Duodenal mucosa (tissue), 2 donors: ENCODE measurements at regions not wholly inside any gene's neighbourhood (a gene's known extent, or its start where the extent isn't known, plus 50 kb on each side); places are given as distances from the start of the nearest gene placed in this dataset.

Experiments used
- H3K27ac ChIP-seq: one replicate; pipeline ENCODE4 v1.7.0; 2013; ENCODE audit warnings: low read depth, low read length
- H3K27me3 ChIP-seq, 2 donors: one replicate each; pipeline ENCODE4 v1.7.0; 2013; ENCODE audit warnings: low read length in 2 of 2, control low read depth in 1 of 2; ENCODE audit not compliant: insufficient read depth in 2 of 2, control insufficient read depth in 1 of 2
- H3K36me3 ChIP-seq, 2 donors: one replicate each; pipeline ENCODE4 v1.7.0; 2013; ENCODE audit warnings: low read length in 2 of 2, control low read depth in 1 of 2; ENCODE audit not compliant: insufficient read depth in 2 of 2, control insufficient read depth in 1 of 2
- H3K4me1 ChIP-seq, 2 donors: one replicate each; pipeline ENCODE4 v1.7.0; 2013; ENCODE audit warnings: low read length in 2 of 2, control low read depth in 1 of 2; ENCODE audit not compliant: insufficient read depth in 2 of 2, control insufficient read depth in 1 of 2
- H3K4me3 ChIP-seq, 2 donors: one replicate each; pipeline ENCODE4 v1.7.0; 2013; ENCODE audit warnings: low read length in 2 of 2, low read depth in 1 of 2
- H3K9ac ChIP-seq, 2 donors: one replicate each; pipeline ENCODE4 v1.7.0; 2013; ENCODE audit warnings: low read length in 2 of 2, low read depth in 1 of 2
- H3K9me3 ChIP-seq, 2 donors: one replicate each; pipeline ENCODE4 v1.7.0; 2013; ENCODE audit warnings: low read length in 2 of 2, control low read depth in 1 of 2; ENCODE audit not compliant: control insufficient read depth in 1 of 2

DNA sequence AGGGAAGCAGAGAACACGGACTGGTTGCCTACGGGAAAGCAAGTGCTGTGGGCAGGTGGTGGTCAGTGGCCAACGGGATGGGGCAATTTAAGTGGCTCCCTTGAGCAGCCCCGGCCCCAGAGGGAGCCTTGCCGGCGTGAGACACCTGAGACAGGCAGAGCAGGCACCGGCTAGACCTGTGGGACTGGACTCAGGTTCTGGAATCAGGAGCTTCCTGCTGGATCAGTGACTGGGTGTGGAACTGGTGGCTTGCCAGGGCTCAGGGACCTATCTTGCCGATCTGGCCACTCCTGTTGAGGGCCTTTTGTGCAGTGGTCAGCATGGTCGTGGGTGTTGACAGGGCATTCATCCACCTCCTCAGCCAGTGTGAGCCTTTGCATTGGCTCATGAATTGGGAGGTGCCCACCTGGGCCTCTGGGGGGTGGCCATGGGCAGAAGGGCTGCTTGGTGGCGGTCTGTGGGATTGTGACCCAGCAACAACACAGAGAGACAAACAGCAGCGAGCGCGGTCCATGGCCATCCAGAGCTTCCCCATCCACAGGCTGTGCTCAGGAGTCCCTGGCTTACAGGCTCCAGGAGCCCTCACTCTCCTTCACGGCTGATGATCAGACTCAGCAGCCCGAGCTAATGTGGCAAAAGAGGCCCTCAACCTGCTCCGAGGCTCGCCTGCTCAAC, 85.4 kb upstream of the ZNF516 start:
- Histone ChIP-seq H3K36me3 (no peaks in the 10 kb centered on the region), H3K27me3 (peaks cover 0 to 6% of the 10 kb centered on the region in 2 donors), H3K27ac (no peak overlapping the region), H3K4me1 (no peaks in the 10 kb centered on the region), H3K4me3 (no peak overlapping the region), H3K9ac (no peak overlapping the region), H3K9me3 (no peaks in the 10 kb centered on the region)

DNA sequence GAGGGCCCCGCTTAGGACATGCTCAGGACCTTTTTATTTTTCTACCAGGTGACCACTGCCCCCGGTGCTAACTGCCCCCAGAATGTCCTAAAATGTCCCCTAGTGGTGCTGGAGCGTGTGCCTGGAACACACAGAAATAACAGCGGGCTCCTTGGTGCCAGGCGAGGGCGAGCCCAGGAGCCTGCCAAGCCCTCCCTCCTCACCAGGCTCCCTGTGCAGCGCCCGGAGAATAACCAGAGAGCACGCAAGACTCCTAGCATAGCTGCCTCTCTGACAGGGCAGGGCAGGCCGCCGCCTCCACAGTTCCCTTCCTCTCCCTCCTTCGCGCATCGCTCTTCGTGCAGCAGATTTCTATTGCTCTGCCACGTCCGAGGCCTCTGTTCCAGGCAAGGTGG, 84.3 kb upstream of the ZNF516 start:
- no peaks in the 10 kb centered on the region for H3K9me3 ChIP-seq
- H3K9ac ChIP-seq, result no peak overlapping the region
- H3K27me3 ChIP-seq, result peaks cover 0 to 6% of the 10 kb centered on the region in 2 donors
- H3K27ac ChIP-seq, result no peak overlapping the region
- H3K4me1 ChIP-seq, result no peaks in the 10 kb centered on the region
- H3K4me3 ChIP-seq, result no peak overlapping the region
- no peaks in the 10 kb centered on the region for H3K36me3 ChIP-seq

DNA sequence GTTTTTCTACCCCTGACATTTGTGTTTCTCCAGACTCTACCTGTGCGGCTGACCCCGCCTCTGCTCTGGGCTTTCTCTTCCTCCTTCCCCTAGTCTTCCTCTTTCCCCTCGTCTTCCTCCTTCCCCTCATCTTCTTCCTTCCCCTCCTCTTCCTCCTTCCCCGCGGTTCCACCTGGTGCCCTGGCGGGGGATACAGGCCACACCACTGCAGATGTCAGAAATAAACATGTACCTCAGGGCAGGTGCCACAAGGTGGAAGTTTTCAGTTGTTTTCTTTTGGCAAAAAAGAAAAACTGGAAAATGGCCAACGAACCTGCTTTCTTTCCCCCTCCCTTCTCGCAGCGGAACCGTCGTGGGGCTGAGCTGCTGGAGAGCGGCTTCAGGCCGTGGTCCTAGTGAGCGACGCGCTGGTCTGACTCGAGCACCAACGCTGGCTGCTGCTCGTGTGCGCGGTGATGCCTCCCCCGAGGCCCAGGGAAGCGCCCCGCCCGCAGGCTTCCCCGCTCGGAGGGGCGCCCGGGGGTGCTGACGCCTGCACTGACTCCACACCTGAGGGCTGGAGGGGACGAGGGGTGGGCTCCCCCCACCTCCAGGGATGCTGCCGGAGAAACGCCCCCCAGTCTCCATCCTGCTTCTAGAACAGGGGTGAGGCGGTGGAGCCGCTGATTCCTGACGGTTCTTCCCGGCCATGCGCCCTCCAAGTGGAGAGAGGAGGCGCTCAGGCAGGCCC, 83.7 kb upstream of the ZNF516 start:
- Histone ChIP-seq H3K9ac (no peak overlapping the region), H3K9me3 (no peaks in the 10 kb centered on the region), H3K4me3 (no peak overlapping the region)

DNA sequence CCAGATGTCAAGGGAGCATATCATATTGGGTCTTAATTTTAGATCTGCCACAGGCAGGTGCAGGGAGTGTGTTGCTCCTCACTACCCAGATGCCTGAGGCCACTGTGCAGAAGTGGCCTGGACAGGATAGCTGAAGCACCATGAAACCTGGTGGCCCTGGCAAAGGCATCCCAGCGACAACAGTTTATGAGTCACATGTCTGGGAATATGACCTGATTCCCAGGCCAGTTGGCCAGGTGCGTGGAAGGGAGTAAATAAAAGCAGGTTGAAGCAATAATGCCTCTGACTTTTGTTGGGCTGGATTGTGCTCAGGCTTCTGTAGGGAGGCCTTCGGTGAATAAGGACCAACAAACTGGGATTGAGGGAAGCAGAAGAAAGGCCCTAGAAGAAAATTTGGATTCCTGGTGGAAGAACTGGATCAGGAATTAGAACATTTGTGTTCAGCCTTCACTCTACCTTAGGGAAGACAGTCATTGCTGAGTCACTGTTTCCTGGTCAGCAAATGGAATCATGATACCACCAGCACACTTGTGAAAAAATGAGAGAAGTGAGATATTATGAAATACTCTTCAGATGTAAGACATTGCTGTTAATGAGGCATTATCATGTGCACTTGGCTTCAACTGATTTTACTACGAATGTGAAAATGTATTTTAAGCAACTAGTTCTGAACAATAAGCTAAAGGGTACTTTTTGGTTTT, 78.4 kb upstream of the ZNF516 start:
- no peaks in the 10 kb centered on the region for H3K4me1 ChIP-seq
- no peak overlapping the region for H3K4me3 ChIP-seq
- H3K27ac ChIP-seq, result no peak overlapping the region
- no peaks in the 10 kb centered on the region for H3K9me3 ChIP-seq
- peaks cover 0 to under 1% of the 10 kb centered on the region in 2 donors for H3K27me3 ChIP-seq
- no peaks in the 10 kb centered on the region for H3K36me3 ChIP-seq
- H3K9ac ChIP-seq, result no peak overlapping the region

More for the DNA sequence above, 83.7 kb upstream of the ZNF516 start:
- Histone ChIP-seq H3K36me3 (no peaks in the 10 kb centered on the region), H3K4me1 (no peaks in the 10 kb centered on the region), H3K27me3 (peaks cover 0 to 6% of the 10 kb centered on the region in 2 donors), H3K27ac (no peak overlapping the region)

DNA sequence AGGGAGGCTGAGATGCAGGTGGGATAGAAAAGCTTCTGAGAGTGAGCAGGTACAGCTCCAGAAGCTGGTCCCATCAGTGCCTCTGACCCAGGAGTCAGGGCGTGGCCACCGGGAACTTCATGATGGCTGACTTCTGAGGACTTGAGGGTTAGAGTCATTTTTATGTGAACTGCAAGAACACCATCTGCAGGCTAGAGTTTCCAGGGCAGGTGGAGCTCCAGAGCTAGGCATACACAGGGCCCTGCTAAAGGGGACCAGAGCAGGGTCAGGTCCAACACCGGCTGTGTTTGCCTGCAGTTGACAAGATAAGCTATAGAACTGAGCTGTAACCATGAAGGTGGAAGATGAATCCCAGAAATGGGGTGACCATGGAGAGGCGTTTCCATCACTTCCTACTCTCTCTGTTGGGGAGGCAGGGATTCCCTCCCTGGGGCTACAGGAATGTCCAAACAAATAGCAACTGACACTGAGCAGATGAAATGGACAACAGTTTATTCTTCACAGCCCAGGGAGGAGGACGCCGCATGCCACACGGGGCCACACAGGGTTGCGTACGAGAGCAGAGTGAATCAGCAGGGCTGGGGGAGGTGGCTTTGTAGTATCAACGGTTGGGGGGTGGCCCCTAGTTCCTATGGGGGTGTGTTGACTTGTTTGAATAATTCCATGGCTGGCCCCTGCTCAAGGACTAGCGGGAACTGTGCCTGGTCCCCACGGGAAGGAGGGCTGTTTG, 77.6 kb upstream of the ZNF516 start:
- no peak overlapping the region for H3K9ac ChIP-seq
- no peak overlapping the region for H3K4me3 ChIP-seq
- H3K9me3 ChIP-seq, result no peaks in the 10 kb centered on the region
- H3K36me3 ChIP-seq, result no peaks in the 10 kb centered on the region
- no peaks in the 10 kb centered on the region for H3K4me1 ChIP-seq
- H3K27ac ChIP-seq, result no peak overlapping the region
- peaks cover 0 to 3% of the 10 kb centered on the region in 2 donors for H3K27me3 ChIP-seq

DNA sequence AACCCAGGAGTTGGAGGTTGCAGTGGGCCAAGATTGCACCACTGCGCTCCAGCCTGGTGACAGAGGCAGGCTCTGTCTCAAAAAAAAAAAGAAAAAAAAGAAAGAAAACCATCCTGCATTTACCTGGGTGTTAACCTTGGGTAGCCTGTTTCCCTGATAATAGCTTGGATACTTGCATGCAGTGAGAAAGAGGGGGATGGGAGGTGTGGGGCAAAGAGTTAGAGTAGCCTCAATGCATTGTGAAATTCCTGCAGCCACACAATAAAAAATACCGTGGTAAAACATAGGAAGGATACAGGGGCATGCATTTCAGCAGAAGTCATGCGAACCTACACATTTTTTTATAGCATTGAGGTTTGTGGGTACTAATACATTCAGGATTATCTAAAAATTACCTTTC, 76.6 kb upstream of the ZNF516 start:
- no peaks in the 10 kb centered on the region for H3K4me1 ChIP-seq
- no peaks in the 10 kb centered on the region for H3K36me3 ChIP-seq
- peaks cover 0 to 3% of the 10 kb centered on the region in 2 donors for H3K27me3 ChIP-seq
- H3K9ac ChIP-seq, result no peak overlapping the region
- no peak overlapping the region for H3K27ac ChIP-seq
- H3K9me3 ChIP-seq, result no peaks in the 10 kb centered on the region
- no peak overlapping the region for H3K4me3 ChIP-seq

DNA sequence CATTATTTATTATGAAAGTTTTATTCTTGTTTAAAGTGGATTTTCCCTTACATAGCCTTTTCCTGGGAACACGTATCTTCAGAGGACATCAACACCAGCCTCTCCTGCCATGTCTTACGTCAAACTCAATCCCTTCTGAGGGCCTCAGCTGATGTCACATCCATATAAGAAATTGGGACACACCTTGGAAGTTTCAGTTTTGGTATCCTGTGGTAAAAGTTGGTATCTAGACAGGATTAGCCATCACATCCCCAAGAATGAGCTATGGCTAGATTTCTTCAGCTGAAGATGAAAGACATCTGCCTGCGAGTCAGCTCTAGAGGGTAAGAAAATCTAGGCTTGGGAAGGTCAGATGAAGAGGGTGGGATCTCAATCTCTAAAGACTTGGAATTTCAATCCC, 75.8 kb upstream of the ZNF516 start:
- H3K9me3 ChIP-seq, result no peaks in the 10 kb centered on the region
- no peaks in the 10 kb centered on the region for H3K36me3 ChIP-seq

DNA sequence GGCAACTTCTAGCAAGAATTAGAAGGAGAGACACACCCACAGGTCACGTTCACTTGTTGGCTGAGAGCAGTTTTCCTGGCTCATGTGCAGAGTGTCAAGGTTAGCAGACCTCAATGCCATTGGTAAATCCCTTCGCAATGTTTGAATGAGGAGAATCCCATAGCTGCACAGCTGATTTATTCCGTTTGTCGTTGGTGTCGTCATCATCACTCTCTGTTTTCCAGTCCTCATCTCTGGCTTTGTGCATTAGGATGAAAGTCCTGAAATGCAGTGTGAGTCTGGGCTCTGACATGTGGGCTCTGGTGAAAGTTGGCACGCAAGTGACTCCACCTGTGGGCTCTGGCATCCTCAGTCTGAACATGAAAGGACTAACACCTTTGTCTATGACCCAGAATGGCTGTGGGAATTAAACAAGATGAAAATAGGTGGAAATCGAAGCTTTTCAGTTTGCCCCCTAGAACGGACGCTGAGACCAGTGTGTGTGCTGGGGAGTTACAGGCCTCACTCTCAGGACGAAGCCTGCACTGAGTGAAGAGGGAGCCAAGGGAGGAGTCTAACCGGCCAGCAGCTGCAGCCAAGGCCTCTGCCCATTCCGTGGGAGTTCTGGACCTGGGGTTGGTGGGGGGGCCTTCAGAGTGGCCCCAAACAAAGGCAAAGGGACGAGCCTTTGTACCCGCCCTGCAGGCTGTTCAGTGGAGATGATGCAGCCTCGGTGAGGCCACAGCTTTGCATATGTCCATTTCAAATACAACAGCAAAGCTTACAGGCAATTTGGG, 74.8 kb upstream of the ZNF516 start:
- no peaks in the 10 kb centered on the region for H3K4me1 ChIP-seq
- H3K9me3 ChIP-seq, result no peaks in the 10 kb centered on the region
- no peak overlapping the region for H3K9ac ChIP-seq
- H3K27me3 ChIP-seq, result peaks cover 0 to 3% of the 10 kb centered on the region in 2 donors
- no peak overlapping the region for H3K27ac ChIP-seq
- H3K4me3 ChIP-seq, result no peak overlapping the region
- H3K36me3 ChIP-seq, result no peaks in the 10 kb centered on the region

More for the DNA sequence above, 75.8 kb upstream of the ZNF516 start:
- Histone ChIP-seq H3K9ac (no peak overlapping the region), H3K4me1 (no peaks in the 10 kb centered on the region), H3K27ac (no peak overlapping the region), H3K4me3 (no peak overlapping the region), H3K27me3 (peaks cover 0 to 3% of the 10 kb centered on the region in 2 donors)

DNA sequence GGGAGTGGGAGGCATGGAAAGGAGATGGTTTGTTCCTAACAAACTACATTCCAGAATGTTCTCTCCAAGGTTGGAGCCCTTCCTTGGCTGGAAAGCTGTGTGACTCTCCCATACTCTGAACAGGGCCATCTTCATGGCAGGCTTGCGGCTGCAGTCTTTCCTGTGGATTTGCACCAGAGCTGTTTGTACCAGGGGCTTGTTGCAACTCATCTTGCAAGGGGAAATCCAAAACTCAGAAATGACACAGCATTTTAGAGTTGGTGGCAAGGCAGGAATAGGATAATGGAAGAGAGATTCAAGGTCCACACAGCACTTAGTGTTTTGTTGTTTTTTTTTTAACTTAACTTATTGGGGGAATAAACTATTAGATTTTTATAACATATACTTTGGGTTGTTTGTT, 73.7 kb upstream of the ZNF516 start:
- Histone ChIP-seq H3K4me1 (peaks cover 0 to 3% of the 10 kb centered on the region in 2 donors), H3K9me3 (no peaks in the 10 kb centered on the region), H3K27me3 (peaks cover 0 to 3% of the 10 kb centered on the region in 2 donors), H3K4me3 (no peak overlapping the region), H3K27ac (no peak overlapping the region), H3K36me3 (no peaks in the 10 kb centered on the region), H3K9ac (no peak overlapping the region)
